IPS DF 19.7 (cell line): ENCODE measurements at regions not wholly inside any gene's neighbourhood (a gene's known extent, or its start where the extent isn't known, plus 50 kb on each side); places are given as distances from the start of the nearest gene placed in this dataset.
"Not testable (repeated sequence)": the region's sequence is repeated elsewhere in the genome, so short reads cannot be mapped to it uniquely, and the experiment has no call there.

Source experiments
- DNase-seq: peaks from one replicate; pipeline ENCODE4 v3.0.0-alpha.2; 2013; ENCODE audit warnings: low read depth, low spot score

DNA sequence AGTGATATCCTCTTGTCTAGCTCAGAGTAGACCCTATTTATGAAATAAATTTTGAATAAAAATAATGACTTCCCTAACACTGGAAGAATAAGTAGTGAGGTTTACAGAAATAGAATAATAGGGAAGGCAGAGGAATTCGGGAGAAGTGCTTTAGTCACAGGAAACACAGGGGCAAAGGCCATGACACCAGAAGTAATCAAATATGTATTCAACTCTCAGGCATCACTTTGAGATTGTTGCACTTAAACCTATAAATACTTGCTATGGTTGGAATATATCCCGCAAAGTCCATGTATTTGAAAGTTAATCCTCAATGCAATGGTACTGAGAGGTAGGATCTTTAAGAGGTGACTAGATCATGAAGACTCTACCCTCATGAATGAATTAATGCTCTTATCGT, 166.8 kb downstream of the YIPF5 start:
- no peak for DNase-seq

DNA sequence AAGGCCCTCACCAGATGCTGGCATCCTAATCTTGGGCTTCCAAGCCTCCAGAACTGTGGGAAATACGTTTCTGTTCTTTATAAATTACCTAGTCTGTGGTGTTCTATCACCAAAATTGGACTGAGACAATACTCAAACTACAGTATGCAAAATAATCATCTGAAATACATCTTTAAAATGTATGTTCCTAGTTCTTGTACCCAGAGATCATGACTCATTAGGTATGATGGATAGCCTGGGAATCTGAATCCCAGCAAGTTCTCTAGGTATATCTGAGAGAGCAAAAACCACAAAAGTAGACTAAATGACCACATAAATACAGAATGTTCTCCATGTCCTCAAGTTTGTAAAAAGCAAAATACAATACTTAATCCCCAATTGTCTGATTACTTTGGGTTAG, 166.3 kb downstream of the YIPF5 start:
- no peak for DNase-seq

DNA sequence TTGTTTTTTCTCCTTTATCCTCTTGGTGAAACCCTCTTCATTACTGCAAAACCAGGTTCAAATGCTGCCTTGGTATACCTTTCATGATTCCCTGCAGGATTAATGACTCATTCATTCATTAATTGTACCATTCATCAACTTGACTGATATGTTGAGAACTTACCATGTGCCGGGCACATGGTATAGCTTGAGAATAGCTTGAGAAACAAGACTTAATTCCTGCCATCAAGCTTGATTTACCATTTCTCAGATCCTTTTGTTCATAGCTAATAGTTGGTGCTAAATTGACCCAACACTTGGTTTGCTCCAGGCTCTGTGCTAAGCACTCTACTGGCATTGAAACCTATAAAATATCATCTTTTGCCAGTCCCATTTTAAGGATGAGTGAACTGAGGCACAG, 165.7 kb downstream of the YIPF5 start:
- DNase-seq, result no peak

DNA sequence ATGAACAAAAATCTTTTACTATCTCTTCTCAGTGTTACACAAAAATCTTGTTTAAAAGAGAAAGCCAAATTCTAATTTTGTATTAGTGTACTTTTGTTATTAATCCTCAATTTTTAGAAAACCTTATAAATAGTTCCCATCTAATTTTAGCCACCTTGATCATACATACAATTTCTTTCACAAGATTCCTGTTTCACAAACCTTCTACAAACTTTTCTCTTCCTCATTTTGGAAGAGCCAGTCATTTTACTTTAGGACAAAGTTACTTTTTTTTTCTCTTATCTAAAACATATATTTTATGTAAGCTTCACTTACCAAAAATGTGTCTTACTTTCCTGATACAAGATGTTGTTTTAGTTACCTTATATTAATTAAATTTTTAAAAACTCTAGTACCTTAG, 161.3 kb downstream of the YIPF5 start:
- DNase-seq, result no peak

DNA sequence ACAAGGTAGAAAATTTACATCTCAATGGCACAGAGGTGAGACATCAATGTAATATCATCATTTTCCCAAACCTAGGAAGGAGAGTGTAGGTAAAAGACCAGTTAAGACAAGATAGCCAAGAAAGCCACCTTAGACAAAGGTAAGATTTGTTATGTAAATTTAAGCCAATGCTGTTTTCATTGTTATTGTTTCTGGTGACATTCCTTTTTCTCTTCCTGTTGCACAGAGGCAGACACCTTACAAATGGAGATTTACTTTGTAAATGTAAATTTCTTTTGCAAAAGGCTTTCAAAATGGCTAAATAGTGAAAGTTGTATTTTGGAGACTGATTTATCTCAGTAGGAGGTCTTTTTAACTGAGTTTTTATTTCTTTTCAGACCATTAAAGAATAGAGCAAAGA, 159.1 kb downstream of the YIPF5 start:
- DNase-seq, result peak; percentile 52

DNA sequence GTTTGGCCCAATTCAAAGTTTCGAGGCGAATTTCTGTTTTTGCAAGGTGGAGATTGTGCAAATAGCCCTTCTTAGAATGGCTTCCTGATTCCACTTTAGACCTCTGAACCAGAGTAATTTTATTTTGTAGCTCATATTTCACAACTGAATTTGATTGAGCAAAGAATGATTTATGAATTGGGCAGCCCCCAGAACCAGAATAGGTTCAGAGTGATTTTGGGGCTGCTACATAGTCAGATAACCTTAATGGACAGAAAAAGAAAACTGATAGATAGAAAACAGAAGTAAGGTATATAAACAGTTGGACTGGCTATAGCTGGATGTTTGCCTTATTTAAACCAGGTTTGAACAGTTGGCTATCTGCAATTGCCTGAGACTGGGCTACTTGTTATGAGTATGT, 156.6 kb downstream of the YIPF5 start:
- no peak for DNase-seq

DNA sequence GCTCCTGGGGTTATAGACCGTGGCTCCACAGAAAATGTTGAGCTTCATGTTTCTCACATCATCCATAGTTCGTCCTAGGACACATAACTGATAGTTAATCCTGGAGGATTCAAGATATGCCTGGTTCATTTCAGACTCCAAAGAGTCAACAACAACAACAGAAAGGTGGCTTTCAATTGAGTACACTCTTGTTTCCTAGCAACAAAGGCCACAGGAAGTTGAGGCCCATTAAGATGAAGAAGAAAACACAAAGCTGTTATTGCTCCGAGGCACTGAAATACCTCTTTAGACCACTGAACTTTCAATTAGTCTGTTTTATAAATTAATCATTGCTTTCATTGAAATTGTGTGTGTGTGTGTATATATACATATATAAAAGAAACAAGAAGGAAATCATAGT, 154.5 kb downstream of the YIPF5 start:
- DNase-seq, result no peak

DNA sequence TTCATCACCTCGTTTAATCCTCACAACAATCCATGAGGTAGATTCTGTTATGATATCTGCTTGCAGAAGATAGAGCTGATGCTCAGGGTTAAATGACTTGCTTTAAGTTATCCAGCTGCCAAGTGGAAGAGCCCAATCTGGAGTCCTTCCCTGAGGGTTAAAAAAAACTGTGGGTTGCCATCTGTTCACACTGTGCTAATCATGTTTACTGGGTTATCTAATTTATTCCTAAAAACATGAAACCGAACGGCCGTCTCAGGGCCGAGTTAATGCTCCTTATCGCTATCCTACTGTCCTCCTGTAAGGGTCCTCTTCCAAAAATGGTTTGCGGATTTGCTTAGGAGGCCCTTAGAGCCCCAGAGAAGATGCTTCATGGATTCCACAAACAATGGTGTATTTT, 153.3 kb downstream of the YIPF5 start:
- DNase-seq, result no peak

DNA sequence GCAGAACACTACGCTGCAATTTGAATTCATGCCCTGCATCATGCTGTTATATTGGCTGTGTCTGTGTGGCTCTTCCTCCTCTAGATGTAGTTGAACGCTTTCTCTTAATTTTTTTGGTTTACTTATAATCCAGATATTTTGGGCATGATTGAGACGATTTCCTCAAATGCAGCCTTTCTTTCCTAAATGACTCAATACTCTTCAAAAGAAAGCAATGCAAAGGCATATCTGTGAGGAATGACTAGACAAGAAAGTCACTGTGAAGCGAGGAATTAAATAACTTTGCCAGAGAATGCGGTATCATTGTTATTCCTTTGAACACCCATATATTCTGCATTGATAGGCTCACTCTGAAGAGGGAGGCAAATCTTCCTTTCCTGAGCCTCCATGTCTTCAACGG, 152.8 kb downstream of the YIPF5 start:
- DNase-seq, result no peak

DNA sequence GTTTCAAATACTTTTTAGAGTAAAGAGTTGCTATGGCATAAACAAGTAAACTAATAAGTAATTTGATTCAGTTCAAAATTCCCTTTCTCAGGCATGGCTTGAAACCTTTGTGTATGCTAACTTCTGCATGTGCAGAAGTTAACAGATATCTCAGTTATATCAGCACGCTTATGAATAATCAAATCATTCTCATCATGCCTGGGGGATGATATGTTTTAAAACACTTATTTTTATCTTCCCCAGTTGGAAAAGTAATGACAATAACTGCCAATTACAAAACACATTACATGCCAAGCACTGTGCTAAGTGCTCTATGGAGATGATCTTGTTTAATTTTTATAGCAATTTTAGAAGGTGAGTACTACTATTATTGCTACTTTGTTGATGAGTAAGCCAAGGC, 146.4 kb downstream of the YIPF5 start:
- DNase-seq, result no peak

DNA sequence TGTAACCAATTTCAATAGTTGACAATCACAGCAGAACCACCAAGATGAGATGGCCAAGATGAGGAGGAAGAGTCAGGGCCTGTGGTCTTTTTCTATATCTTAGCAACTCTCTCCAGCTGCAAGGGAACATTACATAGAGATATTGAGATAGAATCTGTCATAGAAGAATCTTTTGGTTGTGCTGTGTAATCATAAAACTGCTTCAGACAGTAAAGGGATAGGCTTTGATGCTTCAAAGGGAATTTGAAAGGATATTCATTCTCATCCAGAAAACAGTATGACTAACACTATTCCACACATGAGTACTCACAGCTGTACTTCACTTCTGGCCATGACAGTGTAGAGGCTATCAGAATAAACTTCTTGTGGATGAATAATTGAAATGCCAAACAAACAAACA, 145.9 kb downstream of the YIPF5 start:
- no peak for DNase-seq

DNA sequence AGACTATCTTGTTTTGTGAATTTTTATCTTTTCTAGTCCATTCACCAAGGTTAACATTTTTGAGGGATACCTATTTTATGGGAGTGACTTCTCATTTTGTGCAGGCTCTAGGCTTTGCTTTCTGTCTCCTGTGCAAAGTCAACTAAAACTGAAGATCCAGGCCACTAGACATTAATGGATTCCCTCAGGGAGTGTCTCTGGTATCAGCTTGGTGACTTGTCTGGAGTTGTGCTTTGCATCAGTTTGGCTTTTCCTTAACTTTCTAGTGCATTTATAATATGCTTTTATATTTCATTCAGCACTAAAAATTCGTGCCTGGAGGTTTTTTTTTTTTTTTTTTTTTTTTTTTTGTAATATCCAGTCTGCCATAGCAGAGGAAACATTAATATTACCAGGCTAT, 144.2 kb downstream of the YIPF5 start:
- no peak for DNase-seq

DNA sequence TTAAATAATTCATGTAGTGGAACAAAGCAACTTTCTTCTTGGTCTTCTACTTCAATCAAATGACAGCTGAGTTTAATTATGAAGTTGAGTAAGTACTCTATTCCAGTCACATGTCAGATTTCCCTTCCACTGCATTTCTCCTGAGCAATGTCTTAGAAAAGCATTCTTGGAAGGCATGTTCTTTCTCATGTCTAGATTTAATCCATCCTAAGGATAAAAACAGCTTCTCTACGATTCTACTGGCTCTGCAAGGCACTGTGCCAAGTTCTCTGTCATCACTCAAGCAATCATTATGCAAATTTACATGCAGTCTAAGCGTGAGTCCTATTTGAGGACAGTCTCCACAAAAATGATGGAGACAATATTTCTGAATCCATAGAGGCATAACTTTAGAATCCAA, 142.4 kb downstream of the YIPF5 start:
- no peak for DNase-seq

DNA sequence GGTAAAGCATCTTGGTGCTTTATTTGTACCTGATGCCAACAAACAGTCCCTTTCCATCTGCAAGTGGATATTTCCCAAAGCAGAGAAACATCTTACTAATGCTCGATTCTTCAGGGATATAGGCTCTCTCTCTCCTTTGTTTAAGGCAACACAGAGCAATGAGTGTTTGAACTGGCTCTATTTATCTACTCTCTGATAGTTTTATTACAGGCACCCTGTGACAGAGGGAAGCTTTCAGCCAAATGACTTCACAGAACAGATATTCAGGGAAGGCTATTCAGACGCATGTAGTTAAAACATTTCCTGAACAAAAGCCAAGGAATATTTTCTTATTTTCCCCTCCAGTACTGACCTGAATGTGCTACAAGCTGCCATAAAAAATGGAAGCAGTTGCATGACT, 141.8 kb downstream of the YIPF5 start:
- DNase-seq, result no peak

DNA sequence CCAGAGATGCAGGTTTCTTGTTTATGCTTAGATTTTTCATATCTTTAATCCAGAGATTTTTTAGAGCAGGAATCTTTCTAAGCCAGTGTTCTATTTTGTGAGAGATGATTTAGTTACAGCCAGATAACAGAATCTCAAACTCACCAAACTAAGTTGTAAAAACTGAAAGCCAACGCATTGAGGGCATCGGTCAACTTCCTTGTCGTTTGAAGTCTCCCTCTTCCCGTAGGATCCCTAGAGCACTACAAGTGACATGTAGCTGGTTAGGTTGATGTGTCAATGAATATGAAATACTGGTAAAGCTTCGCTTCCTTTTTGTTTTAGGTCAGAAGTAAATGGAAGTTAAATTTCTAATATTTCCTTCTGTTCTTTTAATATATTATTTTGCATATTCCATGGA, 139.6 kb downstream of the YIPF5 start:
- no peak for DNase-seq

DNA sequence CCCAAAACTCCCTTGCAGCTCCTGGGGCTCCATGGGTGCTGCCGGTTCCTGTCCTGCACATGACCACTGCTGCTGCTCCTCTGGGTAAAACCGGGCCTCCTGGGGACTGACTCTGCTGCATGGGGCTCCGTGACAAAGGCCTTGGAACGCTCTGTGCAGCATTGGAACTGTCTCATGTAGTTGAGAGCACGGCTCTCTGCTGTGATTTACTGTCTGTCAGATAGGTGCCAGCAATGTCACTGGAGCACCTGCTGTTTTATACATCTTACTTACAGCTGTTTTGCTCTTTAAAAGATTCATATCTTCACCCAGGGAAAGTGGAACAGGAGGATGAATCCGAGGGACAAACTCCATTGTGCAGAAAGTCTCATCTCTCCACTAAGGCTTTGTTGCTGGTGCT, 138.1 kb downstream of the YIPF5 start:
- no peak for DNase-seq

DNA sequence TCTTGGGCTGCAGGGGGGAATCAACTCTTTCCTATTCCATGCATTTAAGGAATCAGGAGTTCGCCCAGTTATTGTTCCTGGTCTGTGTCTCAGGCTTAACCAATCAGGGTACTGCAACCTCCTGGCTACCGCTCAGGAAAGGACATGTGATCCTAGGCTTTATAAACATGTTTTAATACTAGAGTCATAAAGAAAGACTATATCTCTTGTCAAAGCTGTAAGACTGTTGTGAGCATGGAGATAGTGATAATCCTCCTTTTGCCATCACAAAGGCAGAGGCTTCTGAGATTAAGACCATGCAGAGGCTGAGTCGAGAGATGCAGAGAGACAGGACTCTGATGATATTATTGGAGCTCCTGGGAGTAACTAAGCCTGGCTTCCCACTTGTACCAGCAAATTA, 137.0 kb downstream of the YIPF5 start:
- DNase-seq, result no peak

DNA sequence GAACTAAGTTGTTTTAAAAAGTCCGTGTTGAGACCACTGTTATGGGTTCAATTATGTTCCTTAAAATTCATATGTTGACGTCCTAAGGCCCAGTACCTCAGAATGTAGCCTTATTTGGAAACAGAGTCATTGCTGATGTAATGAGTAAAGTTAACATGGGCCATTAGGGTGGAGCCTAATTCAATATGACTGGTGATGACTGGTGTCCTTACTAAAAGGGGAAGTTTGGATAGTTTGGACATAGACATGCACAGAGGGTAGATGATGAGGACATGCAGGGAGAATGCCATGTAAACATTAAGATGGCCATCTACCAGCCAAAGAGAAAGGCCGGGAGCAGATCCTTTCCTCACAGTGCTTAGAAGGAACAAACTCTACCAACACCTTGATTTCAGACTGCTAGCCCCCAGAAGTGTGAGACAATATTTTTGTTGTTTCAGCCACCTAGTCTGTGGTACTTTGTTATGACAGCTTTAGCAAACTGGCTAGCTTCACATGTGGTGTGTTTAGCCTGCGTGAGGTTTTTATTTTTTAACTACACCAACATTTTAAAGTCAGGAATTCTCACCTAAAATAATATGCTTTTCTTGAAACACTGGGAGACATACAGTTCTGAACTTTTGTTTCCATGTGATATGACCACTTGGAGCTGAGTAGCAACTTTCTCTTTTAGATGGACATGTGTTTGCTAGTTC, 135.3 kb downstream of the YIPF5 start:
- DNase-seq, result no peak

DNA sequence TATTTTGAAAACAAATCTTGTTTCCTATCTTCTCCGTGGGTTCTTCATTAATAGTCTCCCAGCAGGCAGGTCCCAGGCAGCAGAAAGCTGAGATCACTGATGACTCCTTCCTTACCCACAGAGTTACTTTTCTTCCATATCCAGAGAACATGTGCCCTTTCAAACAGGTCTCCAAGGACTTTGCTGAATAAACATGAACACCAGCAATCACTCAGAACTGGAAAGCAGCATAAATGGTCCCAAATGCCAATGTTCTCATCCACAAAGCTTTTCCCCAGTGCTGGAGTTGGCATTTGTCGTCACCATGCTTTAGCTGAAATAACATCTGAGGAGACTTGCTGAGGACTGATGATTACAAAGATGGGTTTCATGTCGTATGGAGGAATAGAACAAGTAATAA, 134.0 kb downstream of the YIPF5 start:
- DNase-seq, result no peak

DNA sequence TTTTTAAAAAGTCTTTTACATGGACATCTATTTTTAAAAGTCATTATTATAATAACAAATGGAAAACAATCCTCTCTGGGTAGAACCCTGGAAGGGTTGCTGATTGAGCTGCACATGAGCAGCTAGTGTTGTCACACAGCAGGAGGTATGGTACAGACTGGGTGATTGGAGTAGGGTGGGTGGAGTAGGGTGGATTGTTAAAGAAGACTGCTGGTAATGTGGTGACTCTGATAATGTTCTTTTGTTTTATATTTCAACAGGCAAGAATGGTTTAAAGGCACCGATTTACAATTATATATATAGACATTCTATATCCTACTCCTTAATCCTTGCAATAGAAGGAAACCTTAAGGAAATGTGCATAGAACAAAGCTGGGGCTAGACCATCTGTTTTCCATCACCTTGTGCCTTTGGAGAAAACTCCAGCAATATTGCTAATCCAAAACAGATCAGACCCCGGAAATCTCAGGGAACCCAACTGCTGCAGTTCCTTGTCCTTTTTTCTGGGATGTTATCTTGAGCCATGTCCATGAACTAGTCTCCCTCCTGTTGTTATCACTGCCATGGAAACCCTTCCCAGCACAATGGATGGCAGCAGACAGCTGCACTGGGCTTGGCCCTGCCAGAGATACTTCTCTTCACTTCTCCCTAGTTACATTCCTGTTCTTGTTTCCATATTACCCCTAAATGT, 129.7 kb downstream of the YIPF5 start:
- no peak for DNase-seq

DNA sequence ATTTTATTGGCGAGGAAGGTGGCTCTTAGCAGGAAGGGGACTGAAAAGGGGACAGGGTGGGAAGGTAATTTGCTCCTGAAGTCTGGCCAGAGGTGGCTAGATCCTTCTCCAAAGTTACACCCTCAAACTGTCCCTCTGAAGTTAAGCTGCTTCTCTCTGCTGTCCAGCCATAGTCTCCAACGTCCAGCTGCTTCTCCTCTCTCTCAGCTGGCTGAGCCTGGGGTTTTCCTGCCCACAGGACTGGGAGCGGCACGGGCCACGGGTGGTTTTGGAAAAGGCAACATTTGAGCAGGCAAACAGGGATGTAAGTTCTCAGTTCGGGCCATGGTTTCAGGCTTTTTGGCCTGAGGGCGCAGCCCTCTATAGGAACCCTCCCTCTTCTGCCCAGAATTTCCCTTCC, 128.3 kb downstream of the YIPF5 start:
- DNase-seq, result no peak

DNA sequence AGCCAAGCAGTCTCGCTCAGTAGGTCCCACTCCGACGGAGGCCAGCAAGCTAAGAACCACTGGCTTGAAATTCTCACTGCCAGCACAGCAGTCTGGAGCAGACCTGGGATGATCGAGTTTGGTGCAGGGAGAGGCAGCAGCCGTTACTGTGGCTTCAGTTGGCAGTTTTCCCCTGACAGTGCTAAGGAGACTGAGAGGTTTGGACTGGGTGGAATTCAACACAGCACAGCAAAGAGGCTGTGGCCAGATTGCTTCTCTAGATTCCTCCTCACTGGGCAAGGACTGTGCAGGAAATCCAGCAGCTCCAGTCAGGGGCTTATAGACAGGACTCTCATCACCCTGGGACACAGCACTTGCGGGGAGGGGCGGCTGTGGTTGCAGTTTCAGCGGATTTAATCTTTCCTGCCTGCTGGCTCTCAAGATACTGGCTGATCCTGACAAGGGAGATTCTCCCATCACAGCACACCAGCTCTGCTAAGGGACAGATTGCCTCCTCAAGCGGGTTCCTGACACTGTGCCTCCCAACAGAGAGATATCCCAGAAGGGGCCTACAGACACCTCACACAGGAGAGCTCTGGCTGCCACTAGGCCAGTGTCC, 122.1 kb downstream of the YIPF5 start:
- DNase-seq, result no peak

DNA sequence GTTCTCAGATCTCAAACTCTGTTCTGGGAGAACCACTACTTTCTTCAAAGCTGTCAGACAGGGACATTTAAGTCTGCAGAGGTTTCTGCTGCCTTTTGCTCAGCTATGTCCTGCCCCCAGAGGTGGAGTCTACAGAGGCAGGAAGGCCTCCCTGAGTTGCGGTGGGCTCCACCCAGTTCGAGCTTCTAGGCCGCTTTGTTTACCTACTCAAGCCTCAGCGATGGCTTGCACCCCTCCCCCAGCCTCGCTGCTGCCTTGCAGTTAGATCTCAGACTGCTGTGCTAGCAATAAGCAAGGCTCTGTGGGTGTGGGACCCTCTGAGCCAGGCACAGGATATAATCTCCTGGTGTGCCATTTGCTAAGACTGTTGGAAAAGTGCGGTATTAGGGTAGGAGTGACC, 115.1 kb downstream of the YIPF5 start:
- DNase-seq, result not testable (repeated sequence)
